UCSD-AML1 (cell line): ENCODE measurements at regions not wholly inside any gene's neighbourhood (a gene's known extent, or its start where the extent isn't known, plus 50 kb on each side); places are given as distances from the start of the nearest gene placed in this dataset.
"Not testable (repeated sequence)": the region's sequence is repeated elsewhere in the genome, so short reads cannot be mapped to it uniquely, and the experiment has no call there.

Source experiments
- DNase-seq: peaks from one replicate; lab custom pipeline; 2025; ENCODE audit not compliant: unreplicated experiment; lab: John Stamatoyannopoulos, UW

DNA sequence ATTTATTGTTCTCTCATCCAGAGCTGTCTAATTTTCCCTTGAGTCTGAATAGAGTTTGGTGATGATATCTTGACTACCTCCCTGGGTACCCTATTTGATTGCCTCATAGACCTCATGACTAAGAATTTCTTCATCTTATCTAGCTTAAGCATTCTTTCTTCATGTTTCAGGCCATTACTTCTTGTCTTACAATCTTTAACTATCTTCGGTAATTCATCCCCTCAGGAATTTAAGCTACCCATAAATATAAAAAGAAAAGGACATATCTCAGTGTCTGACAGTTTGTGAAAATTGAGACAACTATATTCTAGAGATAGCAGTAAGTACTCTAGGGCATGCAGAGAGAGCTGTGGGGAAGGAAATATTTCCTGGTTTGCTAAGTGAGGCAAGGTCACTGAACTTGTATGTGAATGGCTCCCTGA, 466.1 kb upstream of the GRID2 start:
- no peak for DNase-seq

DNA sequence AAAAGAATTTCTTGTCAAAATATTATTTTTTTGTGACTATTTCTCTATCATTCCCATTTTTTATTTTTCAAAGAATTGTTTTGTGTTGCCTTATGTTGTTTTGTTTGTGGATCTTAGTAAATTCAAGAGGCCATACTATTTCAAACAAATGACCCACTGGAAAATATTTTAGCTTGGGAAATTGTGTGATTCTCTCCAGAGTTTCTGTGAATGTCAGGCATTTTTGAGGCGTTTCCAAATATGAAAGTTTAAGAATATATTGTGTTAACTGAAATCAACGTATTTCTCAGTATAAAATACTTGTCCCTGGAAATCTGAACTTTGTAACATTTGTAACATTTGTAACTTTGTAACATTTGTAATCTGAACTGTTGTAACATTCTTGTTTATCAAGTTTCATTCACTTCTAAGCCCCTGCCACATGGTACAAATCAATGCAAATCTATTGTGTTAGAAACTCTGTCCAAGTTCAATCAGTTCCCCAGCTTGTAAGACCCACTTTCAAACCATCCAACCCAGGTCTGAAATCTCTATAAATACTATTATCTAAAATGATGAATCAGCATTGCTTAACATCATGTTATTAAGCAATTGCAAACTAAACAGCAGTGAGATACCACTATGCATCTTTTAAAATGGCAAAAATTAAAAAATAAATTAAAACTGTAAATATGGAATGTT, 465.4 kb upstream of the GRID2 start:
- DNase-seq, result no peak

DNA sequence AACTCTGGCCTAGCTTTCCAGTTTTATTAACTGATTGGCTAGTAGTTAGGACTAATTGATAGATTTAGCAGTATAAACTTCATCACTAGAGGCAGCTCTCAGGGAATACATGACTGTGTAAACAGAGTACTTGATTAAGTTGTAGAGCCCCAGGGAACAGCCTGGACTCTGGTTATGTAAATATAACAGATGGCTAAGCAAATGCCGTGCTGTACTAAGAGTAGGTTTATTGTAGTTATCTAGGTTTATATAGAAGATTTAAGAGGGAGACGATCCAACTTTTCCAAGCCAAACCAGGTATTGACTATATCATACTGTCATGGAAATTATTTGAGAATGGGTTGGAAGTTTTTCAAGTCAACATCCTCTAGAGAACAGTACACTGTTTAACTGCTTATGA, 463.4 kb upstream of the GRID2 start:
- DNase-seq, result no peak

DNA sequence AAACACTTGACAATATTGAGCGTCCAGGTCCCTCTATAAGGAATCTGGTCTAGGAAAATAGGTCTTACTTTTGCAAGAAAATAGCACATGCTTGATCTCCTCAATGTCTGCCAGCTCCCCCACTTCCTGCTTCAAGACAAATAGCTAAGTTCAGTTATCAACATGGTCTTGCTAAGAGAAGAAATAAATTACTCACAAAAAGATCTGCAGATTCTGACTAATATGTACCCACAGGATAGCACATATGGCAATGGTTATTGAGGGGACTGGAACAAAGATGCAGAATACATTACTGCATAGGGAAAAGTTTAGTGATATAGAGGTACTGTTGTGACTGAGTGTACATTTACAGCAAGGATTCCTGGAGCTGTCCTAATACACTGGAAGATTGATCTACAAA, 457.5 kb upstream of the GRID2 start:
- no peak for DNase-seq

DNA sequence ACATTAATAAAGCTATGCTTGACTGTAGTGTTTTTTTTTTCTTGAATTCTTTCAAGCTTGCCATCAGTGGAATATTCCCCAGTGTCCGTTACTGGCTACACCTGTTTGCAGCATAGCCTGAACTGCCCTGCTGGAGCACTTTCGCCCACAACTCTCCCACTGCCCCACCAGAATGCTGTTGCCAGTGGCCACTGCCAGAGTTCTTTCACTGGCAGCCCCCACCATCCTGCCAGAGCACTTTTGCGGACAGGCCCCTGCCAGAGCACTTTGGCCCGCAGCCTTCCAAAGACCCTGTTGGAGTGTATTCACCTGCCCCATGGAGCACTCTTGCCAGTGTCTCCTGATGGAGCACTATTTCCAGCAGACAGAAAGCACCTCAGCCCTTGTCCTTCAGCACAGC, 452.3 kb upstream of the GRID2 start:
- no peak for DNase-seq

DNA sequence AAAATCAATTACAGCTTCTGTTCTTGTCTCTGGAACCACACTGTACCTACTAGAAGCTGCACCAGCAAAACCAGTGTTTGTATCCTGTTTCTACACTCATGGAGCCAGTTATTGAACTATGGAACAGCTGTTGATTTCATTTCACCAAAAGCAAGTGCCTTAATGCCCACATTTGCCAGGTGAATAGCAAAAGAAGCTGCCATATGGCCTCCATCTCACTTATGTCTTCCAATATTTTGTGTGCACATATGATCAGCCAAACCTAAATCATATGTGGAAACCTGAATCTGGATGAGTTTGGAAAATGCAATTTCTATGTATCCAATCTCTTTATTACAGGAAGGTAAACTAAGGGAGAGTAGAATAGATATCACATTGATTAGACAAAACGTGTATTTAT, 415.8 kb upstream of the GRID2 start:
- DNase-seq, result no peak

DNA sequence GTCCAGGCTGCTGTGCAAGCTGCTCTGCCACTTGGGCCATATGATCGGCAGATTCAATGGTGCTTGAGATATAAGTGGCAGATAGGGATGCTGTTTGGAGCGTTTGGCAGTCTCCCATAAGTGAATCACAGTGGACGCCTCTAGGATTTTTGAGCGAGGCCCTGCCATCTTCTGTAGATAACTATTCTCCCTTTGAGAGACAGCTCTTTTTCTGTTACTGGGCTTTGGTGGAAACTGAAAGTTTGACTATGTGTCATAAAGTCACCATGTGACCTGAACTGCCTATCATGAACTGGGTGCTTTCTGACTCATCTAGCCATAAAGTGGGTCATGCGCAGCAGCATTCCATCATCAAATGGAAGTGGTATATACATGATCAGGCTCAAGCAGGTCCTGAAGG, 412.5 kb upstream of the GRID2 start:
- DNase-seq, result not testable (repeated sequence)

DNA sequence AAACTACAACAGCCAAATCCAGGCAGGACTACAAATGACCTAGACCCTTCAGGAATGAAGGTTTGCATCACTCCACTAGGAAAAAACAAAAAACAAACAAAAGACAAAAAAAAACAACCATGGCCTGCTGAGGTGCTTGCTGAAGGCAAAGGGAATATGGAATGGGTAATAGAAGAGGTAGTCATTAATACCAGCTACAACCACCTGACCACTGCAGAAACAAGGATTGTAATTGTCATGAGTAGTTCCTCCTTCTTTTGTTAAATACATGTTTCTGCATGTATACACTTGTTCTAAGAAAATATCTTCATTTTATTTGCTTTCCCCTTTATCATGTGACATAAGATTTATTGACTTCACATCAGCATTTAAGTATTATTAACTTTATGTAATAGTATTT, 409.8 kb upstream of the GRID2 start:
- DNase-seq, result no peak

DNA sequence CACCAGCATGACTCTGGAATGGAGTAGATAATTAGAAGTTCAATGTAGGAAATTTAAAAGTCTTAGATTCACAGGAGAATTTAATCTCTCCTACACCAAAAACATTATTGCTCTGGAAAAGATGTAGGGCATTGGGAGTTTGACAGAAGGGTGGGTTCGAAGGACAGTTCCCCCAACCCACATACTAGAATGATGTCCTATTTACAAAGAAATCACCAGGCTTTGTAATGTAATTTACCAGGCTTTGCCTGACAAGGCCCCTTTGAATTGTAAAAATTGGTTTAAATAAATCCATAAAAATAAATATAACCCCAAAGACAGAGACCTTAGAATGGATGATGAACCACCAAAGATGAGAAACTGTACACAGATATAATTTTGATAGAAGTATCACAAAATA, 399.2 kb upstream of the GRID2 start:
- DNase-seq, result no peak

DNA sequence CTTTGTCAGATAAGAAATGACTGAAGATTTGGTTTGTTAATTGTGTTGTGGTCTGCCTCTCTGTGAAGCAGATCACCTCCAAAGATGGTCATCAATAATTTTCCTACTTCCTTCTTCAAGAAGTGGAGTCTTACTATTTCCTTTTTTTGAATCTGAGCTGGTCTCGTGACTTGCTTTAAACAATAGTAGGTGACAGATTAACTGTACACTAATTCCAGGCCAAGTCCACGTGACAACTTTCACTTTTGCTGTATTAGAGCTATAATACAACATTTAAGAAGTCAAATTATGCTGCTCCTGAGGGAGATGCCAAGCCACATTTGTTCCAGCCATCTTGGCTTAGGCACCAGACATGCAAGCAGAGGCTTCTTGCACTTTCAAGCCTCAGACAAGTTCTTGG, 393.8 kb upstream of the GRID2 start:
- no peak for DNase-seq

DNA sequence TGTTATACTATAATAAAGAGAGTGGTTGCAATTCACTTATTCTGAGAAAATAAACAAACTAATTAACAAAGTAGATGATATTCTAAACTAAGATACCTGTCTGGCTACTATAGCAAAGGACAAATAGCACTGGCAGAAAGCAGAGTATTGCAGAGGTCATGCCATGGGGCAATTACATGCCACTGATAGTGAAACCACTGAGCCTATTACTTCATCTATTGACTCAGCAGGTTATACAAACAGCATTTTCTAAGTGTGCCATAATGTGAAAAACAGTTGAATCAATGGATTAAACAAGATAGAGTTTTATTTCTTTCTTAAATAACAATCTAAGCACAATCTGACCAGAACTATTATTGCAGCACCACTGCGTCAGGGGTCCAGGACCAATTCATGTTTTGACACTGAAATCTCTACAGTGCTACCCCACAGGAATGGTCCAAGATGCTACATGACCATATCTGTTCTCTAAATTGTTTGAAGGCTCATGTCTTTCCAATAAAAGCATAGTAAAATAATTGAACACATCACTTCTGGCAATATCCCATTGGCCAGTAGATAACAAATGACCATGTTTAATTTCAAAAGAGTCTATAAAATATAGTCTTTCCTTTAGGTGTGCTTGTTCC, 389.5 kb upstream of the GRID2 start:
- DNase-seq, result no peak

DNA sequence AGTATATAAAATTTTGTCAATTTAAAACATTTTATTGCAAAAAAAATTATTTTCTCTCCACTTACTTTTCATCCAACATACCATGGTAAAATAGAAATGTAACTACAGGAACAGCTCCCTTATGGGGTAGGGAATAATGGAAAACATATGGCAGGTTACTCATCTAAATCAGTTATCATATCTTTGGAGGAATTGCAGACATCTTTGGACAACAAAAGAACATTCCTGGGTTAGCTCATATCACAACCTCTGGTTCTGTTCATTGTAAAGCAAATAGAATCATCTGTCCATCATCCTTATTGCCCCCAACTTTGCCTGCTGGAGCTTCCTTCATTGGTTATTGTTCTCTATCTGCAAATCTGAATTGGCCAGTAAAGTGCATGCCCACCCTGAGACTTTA, 387.5 kb upstream of the GRID2 start:
- DNase-seq, result no peak

DNA sequence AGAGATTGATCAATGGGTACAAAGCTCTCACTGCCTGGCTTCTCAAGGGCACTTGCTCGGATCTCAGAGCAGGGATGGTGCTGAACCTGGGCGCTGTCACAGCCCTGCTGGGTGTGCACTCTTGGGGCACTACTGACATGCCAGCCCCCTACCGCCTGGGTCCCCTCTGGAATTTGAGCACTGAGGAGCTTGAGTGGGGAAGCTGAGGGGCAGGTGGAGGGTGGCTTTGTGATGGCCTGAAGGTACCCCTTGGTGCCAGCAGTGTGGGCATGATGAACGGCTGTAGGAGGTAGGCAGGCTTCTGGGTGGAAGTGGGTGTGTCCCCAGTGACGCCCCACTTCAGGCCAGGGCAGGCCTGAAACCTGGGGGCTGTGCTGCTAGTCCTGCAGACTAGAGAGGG, 379.1 kb upstream of the GRID2 start:
- no peak for DNase-seq

DNA sequence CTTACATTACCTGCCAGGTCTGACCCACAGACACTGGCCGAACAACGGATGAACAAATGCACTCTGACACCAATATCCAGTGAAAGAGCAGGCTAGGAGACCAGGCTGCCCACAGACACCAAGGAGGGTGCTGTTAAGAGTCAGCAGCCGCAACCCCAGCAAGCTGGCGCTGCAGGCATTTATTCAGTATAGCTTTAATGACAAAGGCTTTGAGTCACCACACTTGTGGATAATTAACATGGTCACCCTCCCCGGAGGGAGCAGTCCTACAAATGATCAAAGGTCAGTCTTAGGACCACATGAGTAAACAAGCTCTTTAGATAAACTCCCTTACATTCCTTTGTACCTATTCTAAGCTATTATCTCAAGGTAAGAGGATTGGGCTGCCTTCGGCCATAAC, 368.5 kb upstream of the GRID2 start:
- no peak for DNase-seq

DNA sequence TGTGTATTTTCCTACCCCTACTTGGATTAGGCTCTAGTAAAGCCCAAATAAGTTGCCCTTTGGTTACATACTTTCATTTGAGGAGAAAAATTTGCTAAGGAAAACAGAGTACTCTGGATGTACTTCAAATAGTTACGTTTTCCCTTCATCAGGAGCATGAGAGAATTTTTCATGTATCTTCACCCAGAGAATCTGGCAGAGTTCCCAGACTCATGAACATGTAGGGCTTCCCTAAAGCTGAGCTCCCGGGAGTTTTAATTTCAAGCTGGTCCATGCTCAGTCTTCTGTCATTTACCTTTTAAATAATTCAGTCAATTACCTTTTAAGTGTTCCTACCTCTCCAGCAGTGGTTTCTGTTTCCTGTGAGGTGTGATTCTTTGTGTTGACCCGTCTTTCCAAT, 367.5 kb upstream of the GRID2 start:
- no peak for DNase-seq

DNA sequence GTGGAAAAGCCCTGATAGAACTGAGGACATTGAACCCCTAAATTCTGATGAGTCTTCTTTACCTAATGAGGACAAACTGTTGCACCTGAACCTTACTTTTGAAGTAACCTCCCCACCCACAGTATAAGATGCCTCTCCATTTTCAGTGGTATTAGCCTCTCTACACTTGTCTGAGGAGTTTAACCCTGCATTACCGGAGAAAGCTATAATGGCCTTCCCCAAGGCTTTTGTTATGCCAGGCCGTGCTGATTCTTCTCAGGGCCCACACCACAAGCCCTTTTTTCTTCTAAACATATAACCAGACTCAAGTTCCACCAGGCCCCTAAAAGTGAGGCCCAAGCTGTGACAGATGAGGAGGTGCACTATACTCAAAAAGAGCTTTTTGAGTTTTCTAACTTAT, 345.8 kb upstream of the GRID2 start:
- peak; percentile 2 for DNase-seq

DNA sequence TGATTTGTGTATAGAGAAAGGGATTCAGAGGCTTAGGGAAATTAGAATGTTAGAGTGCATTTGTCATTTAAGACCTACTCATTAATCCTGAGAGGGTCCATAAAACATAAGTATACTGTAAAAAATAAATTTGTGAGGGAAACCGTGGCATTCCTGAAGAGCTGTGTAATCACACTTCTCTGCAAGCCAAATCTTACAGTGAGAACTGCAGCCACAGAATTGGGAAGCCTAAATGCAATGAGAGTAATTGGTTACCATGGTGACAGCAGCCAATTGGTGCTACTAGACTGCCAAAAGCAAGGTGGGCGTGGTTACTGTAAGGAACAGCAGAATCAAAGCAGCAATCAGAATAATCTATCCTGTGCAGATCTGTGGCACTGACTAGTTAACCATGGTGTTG, 345.2 kb upstream of the GRID2 start:
- no peak for DNase-seq

DNA sequence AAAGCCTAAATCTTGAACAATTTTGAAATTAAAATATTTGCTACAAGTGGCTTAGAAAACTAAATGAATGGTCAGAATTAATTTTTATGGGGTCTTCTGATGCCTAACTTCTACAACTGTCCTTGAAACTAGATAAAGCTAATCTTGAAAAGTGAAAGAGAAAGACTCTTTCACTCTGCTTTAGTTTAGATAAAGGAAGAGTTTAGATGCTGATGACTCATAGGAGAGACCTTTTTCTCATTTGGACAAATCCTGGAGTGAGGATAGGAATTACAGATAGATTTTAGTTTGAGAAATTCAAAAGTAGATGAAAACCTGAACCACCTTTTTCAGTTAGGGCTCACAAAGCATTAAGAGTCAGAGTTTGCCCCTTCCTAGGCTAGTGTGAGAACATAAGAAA, 342.3 kb upstream of the GRID2 start:
- DNase-seq, result no peak

DNA sequence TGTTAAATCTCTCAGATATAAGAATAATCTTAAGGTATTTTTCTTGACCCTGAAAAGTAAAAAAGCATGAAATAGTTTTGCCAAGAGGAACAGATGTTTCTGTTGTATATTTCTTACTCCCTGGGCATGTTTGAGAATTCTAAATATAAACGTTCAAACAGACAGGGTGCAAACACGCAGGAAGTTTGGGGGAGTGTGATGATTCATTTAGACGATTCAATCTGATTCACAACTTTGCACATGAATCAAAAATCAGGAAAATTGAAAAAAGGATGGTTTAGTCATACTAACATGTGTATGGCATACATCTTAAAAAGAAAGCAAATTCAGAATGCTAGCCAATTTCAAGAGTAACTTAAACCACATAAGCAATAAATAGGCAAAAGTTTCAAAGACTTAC, 340.3 kb upstream of the GRID2 start:
- no peak for DNase-seq

DNA sequence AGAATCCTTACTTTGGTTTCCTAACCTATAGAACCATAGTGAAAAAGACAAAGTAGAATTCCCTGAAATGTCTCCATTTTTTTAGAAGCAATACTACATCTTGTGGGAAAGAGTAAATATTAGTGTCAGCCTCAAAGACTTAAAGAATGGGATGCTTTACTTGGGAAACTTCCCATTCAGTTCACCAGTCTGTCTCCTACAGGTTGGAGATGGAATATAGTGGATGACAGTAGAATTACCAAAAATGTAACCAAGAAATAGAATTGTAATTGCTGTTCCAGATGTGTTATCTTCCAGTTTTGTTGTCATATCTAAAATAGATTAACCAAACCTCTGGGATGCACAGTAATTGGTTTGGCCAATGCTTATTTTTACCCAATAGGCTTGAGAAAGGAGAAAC, 338.6 kb upstream of the GRID2 start:
- DNase-seq, result no peak

DNA sequence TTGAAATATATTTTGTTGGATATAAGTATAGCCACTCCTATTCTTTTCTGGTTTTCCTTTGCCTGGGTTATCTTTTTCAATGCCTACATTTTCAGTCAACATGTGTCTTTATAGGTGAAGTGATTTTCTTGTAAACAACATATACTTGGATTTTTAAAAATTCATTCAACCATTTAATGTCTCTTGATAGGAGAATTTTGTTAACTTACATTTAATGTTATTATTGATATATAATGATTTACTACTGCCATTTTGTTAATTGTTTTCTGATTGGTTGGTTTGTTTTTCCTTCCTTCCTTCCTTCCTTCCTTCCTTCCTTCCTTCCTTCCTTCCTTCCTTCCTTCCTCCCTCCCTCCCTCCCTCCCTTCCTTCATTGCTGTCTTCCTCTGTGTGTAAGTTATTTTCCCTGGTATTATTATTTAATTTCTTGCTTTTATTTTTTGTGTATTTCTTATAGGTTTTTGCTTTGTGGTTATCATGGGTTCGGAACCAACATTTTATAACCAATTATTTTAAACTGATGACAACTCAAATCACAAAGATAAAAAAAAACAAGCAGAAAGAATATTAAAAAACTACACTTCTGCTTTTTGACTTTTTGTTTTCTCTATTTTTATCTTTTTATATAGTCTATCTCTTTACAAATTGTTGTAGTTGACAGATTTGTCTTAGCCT, 330.1 kb upstream of the GRID2 start:
- no peak for DNase-seq

DNA sequence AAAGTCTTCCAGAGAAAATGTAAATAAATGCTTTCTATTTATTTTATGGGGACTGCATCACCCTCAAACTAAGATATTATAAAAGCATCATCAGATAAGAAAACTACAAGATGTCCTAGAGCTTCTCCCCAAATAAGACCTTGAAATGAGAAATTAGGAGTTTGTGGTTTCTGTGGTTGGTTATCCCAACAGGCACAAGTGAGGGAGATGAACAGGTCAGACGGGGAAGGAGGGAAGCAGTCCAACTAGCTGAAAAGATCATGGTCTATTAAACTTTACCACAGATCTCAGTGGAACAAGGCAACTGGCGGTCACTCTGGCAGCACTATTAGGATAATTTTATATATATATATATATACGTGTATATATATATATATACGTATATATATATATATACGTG, 319.3 kb upstream of the GRID2 start:
- no peak for DNase-seq

DNA sequence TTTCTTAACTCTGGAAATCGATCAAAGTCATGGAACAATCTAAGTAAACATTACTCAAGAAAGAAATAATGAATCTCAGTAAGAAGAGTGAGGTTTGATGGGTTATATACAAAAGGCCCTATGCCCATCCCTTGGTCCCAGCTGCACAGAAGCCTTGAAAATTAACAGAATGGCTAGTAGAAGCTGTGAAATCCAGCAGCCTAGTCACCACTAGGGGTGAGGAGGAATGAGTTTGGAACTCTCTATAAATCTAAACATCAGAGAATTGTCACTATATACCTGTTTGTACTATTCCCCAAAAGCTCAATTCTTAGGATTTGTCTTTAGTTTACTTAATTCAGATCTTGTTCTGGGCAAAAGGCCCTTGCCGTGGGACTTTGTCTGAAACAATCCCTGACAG, 313.9 kb upstream of the GRID2 start:
- no peak for DNase-seq
